Cardiac muscle cell (in vitro differentiated cells and primary cell): ENCODE measurements at regions not wholly inside any gene's neighbourhood (a gene's known extent, or its start where the extent isn't known, plus 50 kb on each side); places are given as distances from the start of the nearest gene placed in this dataset.

Source experiments
- DNase-seq, 2 donors: peaks; one replicate each; pipeline versions ENCODE4 v3.0.0 to v3.0.0-alpha.2; 2010 to 2017; ENCODE audit warnings: low read depth in 1 of 2, low spot score in 1 of 2
- H3K27ac ChIP-seq: fragments of 200-600 bp; sonication (generic); 2 replicates; pipeline ENCODE4 v1.5.1; 2016
- H3K27me3 ChIP-seq: fragments of 200-600 bp; sonication (generic); 2 replicates; pipeline ENCODE4 v1.6.0; 2016; ENCODE audit warnings: control low read depth
- H3K36me3 ChIP-seq: fragments of 200-600 bp; sonication (generic); 2 replicates; pipeline ENCODE4 v1.5.1; 2016; ENCODE audit warnings: control low read depth
- H3K4me1 ChIP-seq: fragments of 200-600 bp; sonication (generic); 2 replicates; pipeline ENCODE4 v1.8.1; 2017; ENCODE audit warnings: low read depth, mild to moderate bottlenecking, mixed run types
- H3K4me3 ChIP-seq: fragments of 200-600 bp; sonication (generic); 2 replicates; pipeline ENCODE4 v1.5.1; 2016; ENCODE audit warnings: mild to moderate bottlenecking
- H3K9me3 ChIP-seq: fragments of 200-600 bp; sonication (generic); 2 replicates; pipeline ENCODE4 v1.5.1; 2017; ENCODE audit warnings: low read depth, mild to moderate bottlenecking, control low read depth
- CTCF ChIP-seq: IDR thresholded peaks from 2 replicates; pipeline ENCODE4 v1.5.1; 2012; ENCODE audit warnings: low read depth, mild to moderate bottlenecking, low read length

DNA sequence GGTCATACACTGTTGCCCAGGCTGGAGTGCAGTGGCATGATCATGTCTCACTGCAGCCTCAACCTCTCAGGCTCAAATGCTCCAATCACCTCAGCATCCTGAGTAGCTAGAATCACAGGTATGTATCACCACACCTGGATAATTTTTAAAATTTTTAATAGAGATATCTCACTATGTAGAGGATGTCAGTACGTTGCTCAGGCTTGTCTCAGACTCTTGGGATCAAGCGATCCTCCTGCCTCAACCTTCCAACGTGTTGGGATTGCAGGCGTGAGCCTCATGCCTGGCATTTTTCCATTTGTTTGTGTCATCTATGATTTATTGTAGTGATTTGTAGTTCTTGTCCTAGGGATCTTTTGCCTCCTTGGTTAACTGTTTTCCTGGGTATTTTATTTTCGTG lies 985.2 kb upstream of the B3GALT2 start:
- no peak for DNase-seq
- TF ChIP-seq CTCF, result no peak
- H3K4me1 ChIP-seq, result no peaks in the 10 kb centered on the region
- H3K4me3 ChIP-seq, result no peak overlapping the region
- H3K36me3 ChIP-seq, result no peaks in the 10 kb centered on the region
- H3K27ac ChIP-seq, result no peak overlapping the region
- H3K27me3 ChIP-seq, result no peaks in the 10 kb centered on the region
- H3K9me3 ChIP-seq, result no peaks in the 10 kb centered on the region

- TF ChIP-seq CTCF, result no peak
Observed at GRCh38 chr1:194167956-194168640, 981.7 kb upstream of the B3GALT2 start.

GRCh38 chr1:194164755-194165154 lies 978.3 kb upstream of the B3GALT2 start:
- no peak overlapping the region for H3K4me3 ChIP-seq
- H3K27ac ChIP-seq, result no peak overlapping the region
- H3K27me3 ChIP-seq, result no peaks in the 10 kb centered on the region
- H3K36me3 ChIP-seq, result no peaks in the 10 kb centered on the region
- no peak for DNase-seq
- no peak for TF ChIP-seq CTCF
- H3K4me1 ChIP-seq, result peaks cover 10% of the 10 kb centered on the region
- H3K9me3 ChIP-seq, result no peaks in the 10 kb centered on the region

More at GRCh38 chr1:194167956-194168640, 981.7 kb upstream of the B3GALT2 start:
- H3K27ac ChIP-seq, result no peak overlapping the region
- DNase-seq, result no peak
- H3K9me3 ChIP-seq, result no peaks in the 10 kb centered on the region
- no peaks in the 10 kb centered on the region for H3K4me1 ChIP-seq
- no peaks in the 10 kb centered on the region for H3K36me3 ChIP-seq
- H3K27me3 ChIP-seq, result no peaks in the 10 kb centered on the region
- H3K4me3 ChIP-seq, result no peak overlapping the region

DNA sequence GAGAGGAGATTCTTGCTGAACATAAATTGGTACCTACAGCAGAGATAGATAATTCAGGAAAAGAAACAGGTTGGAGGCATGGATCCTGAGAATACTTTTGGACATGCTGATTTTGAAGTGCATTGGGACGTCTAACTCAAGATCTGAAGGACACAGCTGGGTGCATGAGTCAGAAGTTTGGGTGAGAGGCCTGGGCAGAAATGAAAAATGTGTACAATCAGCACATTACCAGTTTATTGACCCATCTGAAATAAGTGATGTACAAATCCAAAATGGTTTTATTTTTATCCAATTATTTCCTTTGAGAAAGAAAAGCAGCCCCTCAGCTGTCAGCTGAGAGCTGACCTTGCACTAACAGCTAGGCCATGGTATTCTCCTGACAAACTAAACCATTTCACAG lies 975.2 kb upstream of the B3GALT2 start:
- Histone ChIP-seq H3K27me3 (no peaks in the 10 kb centered on the region), H3K4me1 (peaks cover 10% of the 10 kb centered on the region), H3K9me3 (no peaks in the 10 kb centered on the region), H3K36me3 (no peaks in the 10 kb centered on the region), H3K4me3 (no peak overlapping the region), H3K27ac (peak overlapping the region; percentile 25)
- no peak for DNase-seq
- TF ChIP-seq CTCF, result no peak

- Histone ChIP-seq H3K36me3 (no peaks in the 10 kb centered on the region), H3K4me1 (peaks cover 10% of the 10 kb centered on the region)
- no peak for TF ChIP-seq CTCF
Observed at GRCh38 chr1:194159941-194160340, 973.5 kb upstream of the B3GALT2 start.

More at GRCh38 chr1:194159941-194160340, 973.5 kb upstream of the B3GALT2 start:
- Histone ChIP-seq H3K4me3 (no peak overlapping the region), H3K27ac (no peak overlapping the region), H3K27me3 (no peaks in the 10 kb centered on the region), H3K9me3 (no peaks in the 10 kb centered on the region)
- DNase-seq, result peak; percentile 6 to 8
